Sciatic nerve (tissue), 2 donors: ENCODE measurements at regions not wholly inside any gene's neighbourhood (a gene's known extent, or its start where the extent isn't known, plus 50 kb on each side); places are given as distances from the start of the nearest gene placed in this dataset.

ENCODE experiments used
- ATAC-seq: fragments of 200-7000 bp; cut with Tn5 transposase; one replicate; pipeline ENCODE4 v1.9.1; 2020; ENCODE audit warnings: mild to moderate bottlenecking, moderate library complexity
- DNase-seq: peaks from one replicate; pipeline ENCODE4 v3.0.0-alpha.2; 2020; ENCODE audit warnings: low spot score
- intact Hi-C: fragments of 100-400 bp; cut with DNase I; formaldehyde crosslinking; loops from one replicate; pipeline ENCODE4 v1.14.2; 2022
- donor health status: DM: no; HTN: no; CAD: no.
- donor health status: DM: no; HTN: no; CAD: no.

- ATAC-seq (no peak), DNase-seq (no peak)
- intact Hi-C loops: no loop called here
Measured at GRCh38 chr11:20311444-20311843, 52.1 kb upstream of the HTATIP2 start.

GRCh38 chr11:20310596-20311394, 52.7 kb upstream of the HTATIP2 start:
- DNase-seq: no peak
- ATAC-seq: peak; percentile 65
- intact Hi-C loops: no loop called here

- intact Hi-C loops: no loop called here
- ATAC-seq (peak; percentile 95), DNase-seq (no peak)
Measured at GRCh38 chr11:20310137-20310536, 53.4 kb upstream of the HTATIP2 start.

GRCh38 chr11:20309231-20310025, 54.1 kb upstream of the HTATIP2 start:
- DNase-seq: no peak
- no peak for ATAC-seq
- intact Hi-C loops: no loop called here

GRCh38 chr11:20308601-20309000, 54.9 kb upstream of the HTATIP2 start:
- DNase-seq (no peak), ATAC-seq (no peak)

GRCh38 chr11:20303391-20303965, 60.0 kb upstream of the HTATIP2 start:
- ATAC-seq (no peak), DNase-seq (no peak)
- intact Hi-C loops: no loop called here

More at GRCh38 chr11:20308601-20309000, 54.9 kb upstream of the HTATIP2 start:
- intact Hi-C loops: no loop called here

GRCh38 chr11:20293992-20294391, 69.5 kb upstream of the HTATIP2 start:
- intact Hi-C loops: no loop called here
- ATAC-seq (no peak), DNase-seq (no peak)

- ATAC-seq (no peak), DNase-seq (no peak)
- intact Hi-C loops: no loop called here
Measured at GRCh38 chr11:20293531-20293930, 70.0 kb upstream of the HTATIP2 start.

- no peak for ATAC-seq
- no peak for DNase-seq
- intact Hi-C loops: no loop called here
Measured at GRCh38 chr11:20289732-20290131, 73.8 kb upstream of the HTATIP2 start.

GRCh38 chr11:20283475-20283874, 80.0 kb upstream of the HTATIP2 start:
- DNase-seq: no peak
- no peak for ATAC-seq
- intact Hi-C loops: no loop called here

GRCh38 chr11:20278727-20279126, 84.8 kb upstream of the HTATIP2 start:
- no peak for ATAC-seq
- intact Hi-C loops: no loop called here

GRCh38 chr11:20277014-20277413, 86.5 kb upstream of the HTATIP2 start:
- ATAC-seq (no peak), DNase-seq (no peak)
- intact Hi-C loops: no loop called here

More at GRCh38 chr11:20278727-20279126, 84.8 kb upstream of the HTATIP2 start:
- DNase-seq: no peak

GRCh38 chr11:20275987-20276965, 87.2 kb upstream of the HTATIP2 start:
- DNase-seq (no peak), ATAC-seq (no peak)
- intact Hi-C loops: no loop called here

- ATAC-seq: no peak
- intact Hi-C loops: no loop called here
- no peak for DNase-seq
Measured at GRCh38 chr11:20274031-20274430, 89.5 kb upstream of the HTATIP2 start.

- no peak for ATAC-seq
- DNase-seq: no peak
- intact Hi-C loops: no loop called here
Measured at GRCh38 chr11:20261526-20261925, 101.3 kb upstream of the DBX1 start.

GRCh38 chr11:20260307-20260706, 100.0 kb upstream of the DBX1 start:
- ATAC-seq (no peak), DNase-seq (no peak)
- intact Hi-C loops: no loop called here

GRCh38 chr11:20259506-20259905, 99.2 kb upstream of the DBX1 start:
- DNase-seq: no peak
- no peak for ATAC-seq
- intact Hi-C loops: no loop called here

GRCh38 chr11:20258376-20258895, 98.2 kb upstream of the DBX1 start:
- ATAC-seq: no peak
- DNase-seq: no peak
- intact Hi-C loops: no loop called here

- no peak for ATAC-seq
- intact Hi-C loops: no loop called here
- no peak for DNase-seq
Measured at GRCh38 chr11:20256925-20257324, 96.7 kb upstream of the DBX1 start.
